GM12878 (cell line): ENCODE measurements at regions not wholly inside any gene's neighbourhood (a gene's known extent, or its start where the extent isn't known, plus 50 kb on each side); places are given as distances from the start of the nearest gene placed in this dataset.

Experiments used
- CEBPB ChIP-seq, 2 experiments: fragments of 150-350 bp in 1 of 2; IDR thresholded peaks; 2 replicates each; pipeline ENCODE4 v1.6.1; 2012 to 2014; ENCODE audit warnings: low read depth in 2 of 2, low read length in 2 of 2, borderline replicate concordance in 1 of 2, inconsistent platforms in 1 of 2
- CHD1 ChIP-seq: IDR thresholded peaks from 2 replicates; pipeline ENCODE4 v1.6.1; 2012; ENCODE audit warnings: low read depth, low read length, improper control_type of control experiment
- ESRRA ChIP-seq: IDR thresholded peaks from 2 replicates; pipeline ENCODE4 v1.6.1; 2012; ENCODE audit warnings: mild to moderate bottlenecking, low read length, improper control_type of control experiment
- FOS ChIP-seq: IDR thresholded peaks from 3 replicates; pipeline ENCODE4 v1.6.1; 2011; ENCODE audit warnings: borderline replicate concordance; ENCODE audit not compliant: insufficient read length; ENCODE audit errors: extremely low read depth
- GATAD2B ChIP-seq: fragments of 450-650 bp; conservative IDR thresholded peaks from 2 replicates; pipeline ENCODE4 v1.6.1; 2017; ENCODE audit warnings: low read depth, mild to moderate bottlenecking, moderate library complexity
- POLR2A ChIP-seq: IDR thresholded peaks from 2 replicates; pipeline ENCODE4 v1.6.1; 2011; ENCODE audit warnings: low read depth, mild to moderate bottlenecking, low read length
- ZBED1 ChIP-seq: IDR thresholded peaks from 2 replicates; pipeline ENCODE4 v1.6.1; 2016; ENCODE audit warnings: borderline replicate concordance
- TF ChIP-seq, protein P1 (sequence below), 3 experiments: IDR thresholded peaks in 2 of 3; conservative IDR thresholded peaks in 1 of 3; 2 replicates each; pipeline ENCODE4 v1.5.1; 2011; ENCODE audit warnings: low read depth in 3 of 3, low read length in 3 of 3, mild to moderate bottlenecking in 3 of 3, control low read depth in 2 of 3, moderate library complexity in 2 of 3, inconsistent platforms in 1 of 3, mixed read lengths in 1 of 3; ENCODE audit not compliant: control insufficient read depth in 2 of 3, insufficient read depth in 1 of 3; ENCODE audit errors: extremely low read depth in 1 of 3
- TF ChIP-seq, protein P2 (sequence below): IDR thresholded peaks from 2 replicates; pipeline ENCODE4 v1.6.1; 2011; ENCODE audit warnings: borderline replicate concordance, low read depth, mild to moderate bottlenecking, moderate library complexity, low read length; ENCODE audit not compliant: insufficient read depth, poor library complexity, severe bottlenecking

DNA sequence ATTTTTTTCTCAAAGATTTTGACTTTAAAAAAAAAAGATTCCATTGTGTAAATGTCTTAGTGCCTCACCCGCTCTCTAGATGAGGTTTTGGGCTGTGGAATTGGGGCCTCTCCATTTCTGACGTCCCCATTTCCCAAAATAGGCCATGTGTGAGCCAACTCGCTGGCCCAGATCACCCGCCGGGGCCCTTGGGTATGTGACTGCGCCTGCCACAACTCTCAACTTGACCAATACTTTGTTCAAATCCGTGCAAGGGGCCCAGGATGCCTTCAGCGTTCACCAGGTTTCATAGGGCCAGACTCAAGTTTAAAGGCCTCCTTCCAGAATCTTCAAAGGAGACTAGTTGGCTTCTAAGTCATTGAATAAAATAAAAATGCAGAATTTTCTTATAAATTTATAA, 96.0 kb downstream of the DHCR7 start:
- TF ChIP-seq GATAD2B (no peak), ESRRA (no peak), FOS (no peak), POLR2A (no peak), ZBED1 (no peak), CHD1 (no peak), CEBPB (IDR thresholded peaks at IDR 0.05; ENCODE audit: borderline replicate concordance in 1 of 2, low read depth in 2 of 2, low read length in 2 of 2) (no peak)
- TF ChIP-seq, protein P1, sequence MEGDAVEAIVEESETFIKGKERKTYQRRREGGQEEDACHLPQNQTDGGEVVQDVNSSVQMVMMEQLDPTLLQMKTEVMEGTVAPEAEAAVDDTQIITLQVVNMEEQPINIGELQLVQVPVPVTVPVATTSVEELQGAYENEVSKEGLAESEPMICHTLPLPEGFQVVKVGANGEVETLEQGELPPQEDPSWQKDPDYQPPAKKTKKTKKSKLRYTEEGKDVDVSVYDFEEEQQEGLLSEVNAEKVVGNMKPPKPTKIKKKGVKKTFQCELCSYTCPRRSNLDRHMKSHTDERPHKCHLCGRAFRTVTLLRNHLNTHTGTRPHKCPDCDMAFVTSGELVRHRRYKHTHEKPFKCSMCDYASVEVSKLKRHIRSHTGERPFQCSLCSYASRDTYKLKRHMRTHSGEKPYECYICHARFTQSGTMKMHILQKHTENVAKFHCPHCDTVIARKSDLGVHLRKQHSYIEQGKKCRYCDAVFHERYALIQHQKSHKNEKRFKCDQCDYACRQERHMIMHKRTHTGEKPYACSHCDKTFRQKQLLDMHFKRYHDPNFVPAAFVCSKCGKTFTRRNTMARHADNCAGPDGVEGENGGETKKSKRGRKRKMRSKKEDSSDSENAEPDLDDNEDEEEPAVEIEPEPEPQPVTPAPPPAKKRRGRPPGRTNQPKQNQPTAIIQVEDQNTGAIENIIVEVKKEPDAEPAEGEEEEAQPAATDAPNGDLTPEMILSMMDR (IDR thresholded peaks at IDR 0.05 in 2 of 3, conservative IDR thresholded peaks at IDR 0.05 in 1 of 3; ENCODE audit: control insufficient read depth in 2 of 3, extremely low read depth in 1 of 3, insufficient read depth in 1 of 3, low read depth in 3 of 3, low read length in 3 of 3): no peak
- TF ChIP-seq, protein P2, sequence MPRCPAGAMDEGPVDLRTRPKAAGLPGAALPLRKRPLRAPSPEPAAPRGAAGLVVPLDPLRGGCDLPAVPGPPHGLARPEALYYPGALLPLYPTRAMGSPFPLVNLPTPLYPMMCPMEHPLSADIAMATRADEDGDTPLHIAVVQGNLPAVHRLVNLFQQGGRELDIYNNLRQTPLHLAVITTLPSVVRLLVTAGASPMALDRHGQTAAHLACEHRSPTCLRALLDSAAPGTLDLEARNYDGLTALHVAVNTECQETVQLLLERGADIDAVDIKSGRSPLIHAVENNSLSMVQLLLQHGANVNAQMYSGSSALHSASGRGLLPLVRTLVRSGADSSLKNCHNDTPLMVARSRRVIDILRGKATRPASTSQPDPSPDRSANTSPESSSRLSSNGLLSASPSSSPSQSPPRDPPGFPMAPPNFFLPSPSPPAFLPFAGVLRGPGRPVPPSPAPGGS: no peak
